ENCODE measurements at regions not wholly inside any gene's neighbourhood (a gene's known extent, or its start where the extent isn't known, plus 50 kb on each side); places are given as distances from the start of the nearest gene placed in this dataset.

GRCh38 chrX:133475953-133476352 lies 60.7 kb upstream of the GPC4 start:
- Histone ChIP-seq H4K91ac (ENCODE audit: insufficient read length, low read depth, low read length) (no peak overlapping the region), H3K9ac (ENCODE audit: extremely low read depth, insufficient read length, low read length) (no peak overlapping the region), H3K14ac (ENCODE audit: insufficient read depth, low read length) (no peak overlapping the region), H3K27ac (ENCODE audit: insufficient read length, low read depth, low read length) (no peak overlapping the region), H3K79me1 (ENCODE audit: insufficient read depth, low read depth, low read length, poor library complexity, severe bottlenecking) (no peaks in the 10 kb centered on the region), H3K56ac (ENCODE audit: insufficient read length, low read depth, low read length) (no peak overlapping the region), H3K4ac (ENCODE audit: low read depth, low read length) (no peak overlapping the region), H2BK12ac (ENCODE audit: insufficient read length, low read depth, low read length) (no peak overlapping the region), H4K8ac (replicated peaks; ENCODE audit: insufficient read length, low read depth, low read length) (no peak overlapping the region), H2BK5ac (ENCODE audit: insufficient read length, low read length) (no peak overlapping the region), H3K79me2 (ENCODE audit: insufficient read depth, low read length) (no peaks in the 10 kb centered on the region), H3K18ac (ENCODE audit: insufficient read length, low read depth, low read length) (no peak overlapping the region), H2AFZ (ENCODE audit: low read length) (no peak overlapping the region), H2AK5ac (ENCODE audit: insufficient read length, low read length) (no peak overlapping the region), H2BK120ac (ENCODE audit: low read depth, low read length, poor library complexity, severe bottlenecking) (no peak overlapping the region), H3K23ac (ENCODE audit: insufficient read length, low read depth, low read length) (no peak overlapping the region), H2BK20ac (ENCODE audit: low read depth, low read length, poor library complexity, severe bottlenecking) (no peak overlapping the region), H3K23me2 (ENCODE audit: insufficient read length, low read depth, low read length, poor library complexity, severe bottlenecking) (no peaks in the 10 kb centered on the region), H3K27me3 (ENCODE audit: insufficient read depth, low read length) (no peaks in the 10 kb centered on the region), H3K9me3 (ENCODE audit: control insufficient read depth, low read depth, low read length) (no peaks in the 10 kb centered on the region), H2BK15ac (ENCODE audit: low read depth, low read length) (no peak overlapping the region), H3K4me2 (ENCODE audit: insufficient read depth, insufficient read length, low read length) (no peak overlapping the region), H3T11ph (ENCODE audit: low read length) (no peak overlapping the region), H4K5ac (ENCODE audit: insufficient read length, low read depth, low read length) (no peak overlapping the region), H4K20me1 (ENCODE audit: control insufficient read depth, insufficient read depth, insufficient read length) (no peaks in the 10 kb centered on the region), H3K4me1 (ENCODE audit: insufficient read depth, low read length) (no peaks in the 10 kb centered on the region)
- Mint-ChIP-seq H3K4me1 (peaks cover 16 to 18% of the 10 kb centered on the region in 2 experiments), H3K36me3 (ENCODE audit: insufficient read depth in 1 of 3, low read depth in 3 of 3) (peaks cover 3 to 8% (median 5%) of the 10 kb centered on the region in 3 experiments), H3K27me3 (ENCODE audit: low read depth) (0 out of 2 replicates have a peak, but pooled peaks cover 2% of the 10 kb centered on the region), H3K4me3 (no peak overlapping the region), H3K9me3 (0 out of 5 replicates have a peak, but pooled peaks cover 0 to 4% of the 10 kb centered on the region in 2 experiments), H3K27ac (no peak overlapping the region)
- WGBS (ENCODE audit: extremely low coverage, insufficient read length, low lambda C conversion rate): no CpG with 5 or more reads among the region's 1 CpG
- no peak for TF ChIP-seq CTCF (conservative IDR thresholded peaks at IDR 0.05)
- no peak for DNase-seq

Measured in H9 (cell line).